ENCODE measurements at regions not wholly inside any gene's neighbourhood (a gene's known extent, or its start where the extent isn't known, plus 50 kb on each side); places are given as distances from the start of the nearest gene placed in this dataset.
A peak's percentile ranks its signal among the peaks of the same experiment; 100 is the strongest.
"Not testable (repeated sequence)": the region's sequence is repeated elsewhere in the genome, so short reads cannot be mapped to it uniquely, and the experiment has no call there.

GRCh38 chrY:10958122-10958521 lies 1430.4 kb downstream of the TSPY10 start:
- DNase-seq, H3K4me3 ChIP-seq, H3K36me3 ChIP-seq, H3K27me3 ChIP-seq, H3K27ac ChIP-seq, H3K4me1 ChIP-seq, H3K9me3 ChIP-seq: not testable (repeated sequence)

- peak in 2 of 3 donors; percentile 18 to 34 for DNase-seq
- H3K36me3 ChIP-seq: no peaks in the 10 kb centered on the region
- no peaks in the 10 kb centered on the region for H3K9me3 ChIP-seq
- no peak overlapping the region for H3K27ac ChIP-seq
- no peaks in the 10 kb centered on the region for H3K4me1 ChIP-seq
- no peaks in the 10 kb centered on the region for H3K27me3 ChIP-seq
- H3K4me3 ChIP-seq: no peak overlapping the region
- TF ChIP-seq POLR2A (IDR thresholded peaks at IDR 0.05) (no peak), CTCF (IDR thresholded peaks at IDR 0.05) (no peak)
These were observed 1445.7 kb downstream of the TSPY10 start for GRCh38 chrY:10973422-10973821.

GRCh38 chrY:10986655-10987054 lies 1459.0 kb downstream of the TSPY10 start:
- Histone ChIP-seq H3K4me3 (no peak overlapping the region), H3K36me3 (no peaks in the 10 kb centered on the region), H3K27ac (no peak overlapping the region), H3K9me3 (no peaks in the 10 kb centered on the region), H3K4me1 (no peaks in the 10 kb centered on the region), H3K27me3 (no peaks in the 10 kb centered on the region)
- DNase-seq: no peak
- TF ChIP-seq CTCF (IDR thresholded peaks at IDR 0.05) (no peak), POLR2A (IDR thresholded peaks at IDR 0.05) (no peak)

- no peaks in the 10 kb centered on the region for H3K36me3 ChIP-seq
- no peak overlapping the region for H3K4me3 ChIP-seq
- no peak overlapping the region for H3K27ac ChIP-seq
- TF ChIP-seq POLR2A (IDR thresholded peaks at IDR 0.05) (no peak), CTCF (IDR thresholded peaks at IDR 0.05) (no peak)
- no peaks in the 10 kb centered on the region for H3K4me1 ChIP-seq
- no peak for DNase-seq
- no peaks in the 10 kb centered on the region for H3K9me3 ChIP-seq
- no peaks in the 10 kb centered on the region for H3K27me3 ChIP-seq
These were observed 1459.9 kb downstream of the TSPY10 start for GRCh38 chrY:10987626-10988025.

GRCh38 chrY:10993955-10994354 lies 1466.3 kb downstream of the TSPY10 start:
- Histone ChIP-seq H3K27me3 (no peaks in the 10 kb centered on the region), H3K36me3 (no peaks in the 10 kb centered on the region), H3K4me1 (no peaks in the 10 kb centered on the region), H3K4me3 (no peak overlapping the region), H3K27ac (no peak overlapping the region), H3K9me3 (no peaks in the 10 kb centered on the region)
- no peak for TF ChIP-seq POLR2A (IDR thresholded peaks at IDR 0.05)
- TF ChIP-seq CTCF (IDR thresholded peaks at IDR 0.05): no peak
- DNase-seq: no peak

- not testable (repeated sequence) for DNase-seq, H3K4me1 ChIP-seq, H3K4me3 ChIP-seq, H3K27me3 ChIP-seq, H3K36me3 ChIP-seq, H3K9me3 ChIP-seq, H3K27ac ChIP-seq
These were observed 1472.0 kb downstream of the TSPY10 start for GRCh38 chrY:10999715-11000114.

- H3K4me3 ChIP-seq, DNase-seq, H3K36me3 ChIP-seq, H3K4me1 ChIP-seq, H3K9me3 ChIP-seq, H3K27ac ChIP-seq, H3K27me3 ChIP-seq: not testable (repeated sequence)
These were observed 1486.5 kb downstream of the TSPY10 start for GRCh38 chrY:11014229-11014628.

Measured in Peyer's patch (tissue), 4 donors.